H9 (cell line): ENCODE measurements at regions not wholly inside any gene's neighbourhood (a gene's known extent, or its start where the extent isn't known, plus 50 kb on each side); places are given as distances from the start of the nearest gene placed in this dataset.

Experiments used
- DNase-seq: peaks from one replicate; pipeline ENCODE4 v3.0.0-alpha.2; 2017
- H2AFZ ChIP-seq: one replicate; pipeline ENCODE4 v1.6.1; 2013; ENCODE audit warnings: mild to moderate bottlenecking, low read length, control low read depth, moderate library complexity
- H2AK5ac ChIP-seq: 2 replicates; pipeline ENCODE4 v1.6.1; 2013; ENCODE audit warnings: low read length, control low read depth, mixed read lengths; ENCODE audit not compliant: insufficient read length
- H2BK120ac ChIP-seq: one replicate; pipeline ENCODE4 v1.6.1; 2013; ENCODE audit warnings: low read depth, mild to moderate bottlenecking, low read length, control low read depth, inconsistent platforms; ENCODE audit not compliant: poor library complexity, severe bottlenecking
- H2BK12ac ChIP-seq: 2 replicates; pipeline ENCODE4 v1.6.1; 2013; ENCODE audit warnings: low read length, control low read depth, mixed read lengths, low read depth; ENCODE audit not compliant: insufficient read length
- H2BK15ac ChIP-seq: 2 replicates; pipeline ENCODE4 v1.6.1; 2013; ENCODE audit warnings: low read depth, low read length, control low read depth
- H2BK20ac ChIP-seq: one replicate; pipeline ENCODE4 v1.6.1; 2013; ENCODE audit warnings: low read depth, mild to moderate bottlenecking, low read length, control low read depth, inconsistent platforms; ENCODE audit not compliant: poor library complexity, severe bottlenecking
- H2BK5ac ChIP-seq: 2 replicates; pipeline ENCODE4 v1.6.1; 2013; ENCODE audit warnings: low read length, control low read depth, mixed read lengths; ENCODE audit not compliant: insufficient read length
- H3K14ac ChIP-seq: 2 replicates; pipeline ENCODE4 v1.6.1; 2013; ENCODE audit warnings: low read length, control low read depth; ENCODE audit not compliant: insufficient read depth
- H3K18ac ChIP-seq: 2 replicates; pipeline ENCODE4 v1.6.1; 2013; ENCODE audit warnings: low read depth, mild to moderate bottlenecking, mixed read lengths, low read length, control low read depth; ENCODE audit not compliant: insufficient read length
- H3K23ac ChIP-seq: 2 replicates; pipeline ENCODE4 v1.6.1; 2013; ENCODE audit warnings: low read length, control low read depth, mixed read lengths, low read depth; ENCODE audit not compliant: insufficient read length
- H3K23me2 ChIP-seq: 2 replicates; pipeline ENCODE4 v1.6.1; 2013; ENCODE audit warnings: low read depth, mild to moderate bottlenecking, mixed read lengths, low read length, control low read depth; ENCODE audit not compliant: insufficient read length, poor library complexity, severe bottlenecking
- H3K27ac ChIP-seq: 2 replicates; pipeline ENCODE4 v1.5.1; 2013; ENCODE audit warnings: low read length, control low read depth, mixed read lengths, low read depth; ENCODE audit not compliant: insufficient read length
- H3K27me3 ChIP-seq: 2 replicates; pipeline ENCODE4 v1.6.1; 2013; ENCODE audit warnings: low read length, control low read depth, inconsistent platforms; ENCODE audit not compliant: insufficient read depth
- H3K4ac ChIP-seq: 2 replicates; pipeline ENCODE4 v1.6.1; 2013; ENCODE audit warnings: low read depth, mild to moderate bottlenecking, control low read depth, inconsistent platforms, low read length, moderate library complexity
- H3K4me1 ChIP-seq: 2 replicates; pipeline ENCODE4 v1.6.1; 2013; ENCODE audit warnings: low read length, control low read depth, inconsistent platforms; ENCODE audit not compliant: insufficient read depth
- H3K4me2 ChIP-seq: 2 replicates; pipeline ENCODE4 v1.6.1; 2013; ENCODE audit warnings: low read length, control low read depth, mixed read lengths; ENCODE audit not compliant: insufficient read length, insufficient read depth
- H3K56ac ChIP-seq: 2 replicates; pipeline ENCODE4 v1.6.1; 2013; ENCODE audit warnings: low read depth, mild to moderate bottlenecking, mixed read lengths, low read length, control low read depth; ENCODE audit not compliant: insufficient read length
- H3K79me1 ChIP-seq: 2 replicates; pipeline ENCODE4 v1.6.1; 2013; ENCODE audit warnings: low read depth, mild to moderate bottlenecking, moderate library complexity, low read length, control low read depth, inconsistent platforms; ENCODE audit not compliant: insufficient read depth, poor library complexity, severe bottlenecking
- H3K79me2 ChIP-seq: 2 replicates; pipeline ENCODE4 v1.6.1; 2013; ENCODE audit warnings: low read length, control low read depth, inconsistent platforms; ENCODE audit not compliant: insufficient read depth
- H3K9ac ChIP-seq: 2 replicates; pipeline ENCODE4 v1.6.1; 2013; ENCODE audit warnings: low read length, control low read depth, mixed read lengths; ENCODE audit not compliant: insufficient read length; ENCODE audit errors: extremely low read depth
- H3K9me3 ChIP-seq: one replicate; pipeline ENCODE4 v1.6.1; 2013; ENCODE audit warnings: low read depth, low read length, inconsistent platforms; ENCODE audit not compliant: control insufficient read depth
- H3T11ph ChIP-seq: one replicate; pipeline ENCODE4 v1.6.1; 2013; ENCODE audit warnings: mild to moderate bottlenecking, low read length, control low read depth, inconsistent platforms
- H4K20me1 ChIP-seq: one replicate; pipeline ENCODE4 v1.6.1; 2013; ENCODE audit not compliant: control insufficient read depth, insufficient read length, insufficient read depth
- H4K5ac ChIP-seq: 2 replicates; pipeline ENCODE4 v1.6.1; 2013; ENCODE audit warnings: low read depth, mild to moderate bottlenecking, mixed read lengths, low read length, control low read depth; ENCODE audit not compliant: insufficient read length
- H4K8ac ChIP-seq: replicated peaks from 2 replicates; pipeline ENCODE4 v1.6.1; 2013; ENCODE audit warnings: low read length, control low read depth, mixed read lengths, low read depth; ENCODE audit not compliant: insufficient read length
- H4K91ac ChIP-seq: 2 replicates; pipeline ENCODE4 v1.6.1; 2013; ENCODE audit warnings: low read depth, mild to moderate bottlenecking, moderate library complexity, mixed read lengths, low read length, control low read depth; ENCODE audit not compliant: insufficient read length
- H3K27ac Mint-ChIP-seq, 3 experiments: 2 replicates in 2 of 3; 3 replicates in 1 of 3; pipeline ENCODE4 v1.8.0; 2020 to 2021; ENCODE audit warnings: mixed read lengths in 3 of 3, mild to moderate bottlenecking in 1 of 3, moderate library complexity in 1 of 3
- H3K27me3 Mint-ChIP-seq: 2 replicates; pipeline ENCODE4 v1.8.0; 2021; ENCODE audit warnings: low read depth, mild to moderate bottlenecking, moderate library complexity, mixed read lengths
- H3K36me3 Mint-ChIP-seq, 3 experiments: 2 replicates in 2 of 3; 3 replicates in 1 of 3; pipeline ENCODE4 v1.8.0; 2020 to 2021; ENCODE audit warnings: low read depth in 3 of 3, mixed read lengths in 3 of 3; ENCODE audit not compliant: insufficient read depth in 1 of 3
- H3K4me1 Mint-ChIP-seq, 2 experiments: 2 replicates each; pipeline ENCODE4 v1.8.0; 2020; ENCODE audit warnings: mixed read lengths in 2 of 2
- H3K4me3 Mint-ChIP-seq, 2 experiments: 2 replicates in 1 of 2; 3 replicates in 1 of 2; pipeline ENCODE4 v1.8.0; 2020 to 2021; ENCODE audit warnings: mild to moderate bottlenecking in 2 of 2, mixed read lengths in 2 of 2, moderate library complexity in 1 of 2
- H3K9me3 Mint-ChIP-seq, 2 experiments: 2 replicates in 1 of 2; 3 replicates in 1 of 2; pipeline ENCODE4 v1.8.0; 2020; ENCODE audit warnings: mild to moderate bottlenecking in 2 of 2, mixed read lengths in 2 of 2, moderate library complexity in 1 of 2
- CTCF ChIP-seq: fragments of 200-600 bp; sonication (generic); conservative IDR thresholded peaks from 3 replicates; pipeline ENCODE4 v1.8.0; 2021; ENCODE audit warnings: antibody characterized with exemption, mild to moderate bottlenecking
- WGBS: extraction: QIAGEN DNeasy Blood & Tissue Kit; methylation state at CpG from one replicate; pipeline ENCODE4 v1.1.7; 2013; ENCODE audit warnings: missing lambda C conversion rate, low lambda C conversion rate, mixed read lengths; ENCODE audit not compliant: insufficient read length; ENCODE audit errors: extremely low coverage; 5-methylcytosine and 5-hydroxymethylcytosine counted together

- Mint-ChIP-seq H3K4me1 (no peaks in the 10 kb centered on the region), H3K27ac (no peak overlapping the region), H3K9me3 (peaks cover 15% of the 10 kb centered on the region in 2 experiments), H3K27me3 (no peaks in the 10 kb centered on the region), H3K36me3 (peaks cover 6 to 16% (median 10%) of the 10 kb centered on the region in 3 experiments), H3K4me3 (no peak overlapping the region)
- Histone ChIP-seq H3T11ph (no peak overlapping the region), H2BK5ac (no peak overlapping the region), H3K4me1 (no peaks in the 10 kb centered on the region), H3K4ac (no peak overlapping the region), H3K23me2 (no peaks in the 10 kb centered on the region), H2AFZ (no peak overlapping the region), H3K27ac (no peak overlapping the region), H3K23ac (no peak overlapping the region), H4K5ac (no peak overlapping the region), H3K79me2 (no peaks in the 10 kb centered on the region), H4K20me1 (no peaks in the 10 kb centered on the region), H2AK5ac (no peak overlapping the region), H2BK20ac (no peak overlapping the region), H4K8ac (no peak overlapping the region), H3K14ac (no peak overlapping the region), H3K27me3 (no peaks in the 10 kb centered on the region), H2BK12ac (no peak overlapping the region), H2BK15ac (no peak overlapping the region), H3K9me3 (peaks cover 7% of the 10 kb centered on the region), H3K9ac (no peak overlapping the region), H3K18ac (no peak overlapping the region), H2BK120ac (no peak overlapping the region), H3K4me2 (no peak overlapping the region), H4K91ac (no peak overlapping the region), H3K56ac (no peak overlapping the region), H3K79me1 (no peaks in the 10 kb centered on the region)
- no peak for TF ChIP-seq CTCF
- no peak for DNase-seq
- no CpG with 5 or more reads among the region's 2 CpGs for WGBS
Observed at GRCh38 chr2:83112858-83113257, 1346.2 kb downstream of the SUCLG1 start.
